ENCODE measurements at regions not wholly inside any gene's neighbourhood (a gene's known extent, or its start where the extent isn't known, plus 50 kb on each side); places are given as distances from the start of the nearest gene placed in this dataset.
A peak's percentile ranks its signal among the peaks of the same experiment; 100 is the strongest.

DNA sequence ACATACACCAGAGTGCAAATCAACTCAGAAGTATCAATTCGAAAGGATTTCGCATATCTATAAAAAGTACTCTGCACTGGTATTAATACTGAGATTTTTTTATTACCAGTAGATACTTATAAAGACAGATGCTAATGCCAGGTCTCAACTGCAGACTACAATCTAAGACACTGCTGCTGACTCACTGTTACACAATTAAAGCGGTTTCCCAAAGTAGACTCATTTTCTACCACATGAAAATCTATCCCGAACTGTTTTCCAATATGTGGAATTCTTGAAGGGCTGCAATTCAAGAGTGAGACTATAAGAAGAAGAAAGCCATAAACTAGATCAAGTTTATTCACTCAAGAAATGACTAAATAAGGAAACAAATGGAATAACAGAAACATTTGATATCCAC is 57.2 kb upstream of the ARHGAP32 start:
- DNase-seq (ENCODE audit: low spot score) (no peak), ATAC-seq (no peak)
- Mint-ChIP-seq H3K4me3 (no peak overlapping the region), H3K27me3 (ENCODE audit: low read depth) (no peaks in the 10 kb centered on the region), H3K4me1 (peaks cover 50% of the 10 kb centered on the region), H3K9me3 (no peaks in the 10 kb centered on the region), H3K36me3 (no peaks in the 10 kb centered on the region), H3K27ac (no peak overlapping the region)
- CTCF ChIA-PET = no interaction called here
- TF ChIP-seq NFATC4 (CRISPR knock-in tag; IDR thresholded peaks at IDR 0.05) (no peak), ZNF423 (CRISPR knock-in tag; IDR thresholded peaks at IDR 0.05) (no peak), RORB (CRISPR knock-in tag; IDR thresholded peaks at IDR 0.05) (no peak), JAZF1 (CRISPR knock-in tag; IDR thresholded peaks at IDR 0.05) (no peak), ZBTB21 (CRISPR knock-in tag; IDR thresholded peaks at IDR 0.05; ENCODE audit: borderline replicate concordance) (no peak), IRF2 (CRISPR knock-in tag; IDR thresholded peaks at IDR 0.05; ENCODE audit: borderline replicate concordance, low read depth) (no peak)
- TF ChIP-seq, protein P1, sequence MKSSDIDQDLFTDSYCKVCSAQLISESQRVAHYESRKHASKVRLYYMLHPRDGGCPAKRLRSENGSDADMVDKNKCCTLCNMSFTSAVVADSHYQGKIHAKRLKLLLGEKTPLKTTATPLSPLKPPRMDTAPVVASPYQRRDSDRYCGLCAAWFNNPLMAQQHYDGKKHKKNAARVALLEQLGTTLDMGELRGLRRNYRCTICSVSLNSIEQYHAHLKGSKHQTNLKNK (CRISPR knock-in tag; IDR thresholded peaks at IDR 0.05) = no peak
- TF ChIP-seq, protein P2, sequence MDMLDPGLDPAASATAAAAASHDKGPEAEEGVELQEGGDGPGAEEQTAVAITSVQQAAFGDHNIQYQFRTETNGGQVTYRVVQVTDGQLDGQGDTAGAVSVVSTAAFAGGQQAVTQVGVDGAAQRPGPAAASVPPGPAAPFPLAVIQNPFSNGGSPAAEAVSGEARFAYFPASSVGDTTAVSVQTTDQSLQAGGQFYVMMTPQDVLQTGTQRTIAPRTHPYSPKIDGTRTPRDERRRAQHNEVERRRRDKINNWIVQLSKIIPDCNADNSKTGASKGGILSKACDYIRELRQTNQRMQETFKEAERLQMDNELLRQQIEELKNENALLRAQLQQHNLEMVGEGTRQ (CRISPR knock-in tag; IDR thresholded peaks at IDR 0.05) = no peak
- TF ChIP-seq, protein P3, sequence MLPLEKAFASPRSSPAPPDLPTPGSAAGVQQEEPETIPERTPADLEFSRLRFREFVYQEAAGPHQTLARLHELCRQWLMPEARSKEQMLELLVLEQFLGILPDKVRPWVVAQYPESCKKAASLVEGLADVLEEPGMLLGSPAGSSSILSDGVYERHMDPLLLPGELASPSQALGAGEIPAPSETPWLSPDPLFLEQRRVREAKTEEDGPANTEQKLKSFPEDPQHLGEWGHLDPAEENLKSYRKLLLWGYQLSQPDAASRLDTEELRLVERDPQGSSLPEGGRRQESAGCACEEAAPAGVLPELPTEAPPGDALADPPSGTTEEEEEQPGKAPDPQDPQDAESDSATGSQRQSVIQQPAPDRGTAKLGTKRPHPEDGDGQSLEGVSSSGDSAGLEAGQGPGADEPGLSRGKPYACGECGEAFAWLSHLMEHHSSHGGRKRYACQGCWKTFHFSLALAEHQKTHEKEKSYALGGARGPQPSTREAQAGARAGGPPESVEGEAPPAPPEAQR (CRISPR knock-in tag; IDR thresholded peaks at IDR 0.05) = no peak
- TF ChIP-seq, protein P4, sequence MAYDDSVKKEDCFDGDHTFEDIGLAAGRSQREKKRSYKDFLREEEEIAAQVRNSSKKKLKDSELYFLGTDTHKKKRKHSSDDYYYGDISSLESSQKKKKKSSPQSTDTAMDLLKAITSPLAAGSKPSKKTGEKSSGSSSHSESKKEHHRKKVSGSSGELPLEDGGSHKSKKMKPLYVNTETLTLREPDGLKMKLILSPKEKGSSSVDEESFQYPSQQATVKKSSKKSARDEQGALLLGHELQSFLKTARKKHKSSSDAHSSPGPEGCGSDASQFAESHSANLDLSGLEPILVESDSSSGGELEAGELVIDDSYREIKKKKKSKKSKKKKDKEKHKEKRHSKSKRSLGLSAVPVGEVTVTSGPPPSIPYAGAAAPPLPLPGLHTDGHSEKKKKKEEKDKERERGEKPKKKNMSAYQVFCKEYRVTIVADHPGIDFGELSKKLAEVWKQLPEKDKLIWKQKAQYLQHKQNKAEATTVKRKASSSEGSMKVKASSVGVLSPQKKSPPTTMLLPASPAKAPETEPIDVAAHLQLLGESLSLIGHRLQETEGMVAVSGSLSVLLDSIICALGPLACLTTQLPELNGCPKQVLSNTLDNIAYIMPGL (CRISPR knock-in tag; IDR thresholded peaks at IDR 0.05) = no peak
- TF ChIP-seq, protein P5, sequence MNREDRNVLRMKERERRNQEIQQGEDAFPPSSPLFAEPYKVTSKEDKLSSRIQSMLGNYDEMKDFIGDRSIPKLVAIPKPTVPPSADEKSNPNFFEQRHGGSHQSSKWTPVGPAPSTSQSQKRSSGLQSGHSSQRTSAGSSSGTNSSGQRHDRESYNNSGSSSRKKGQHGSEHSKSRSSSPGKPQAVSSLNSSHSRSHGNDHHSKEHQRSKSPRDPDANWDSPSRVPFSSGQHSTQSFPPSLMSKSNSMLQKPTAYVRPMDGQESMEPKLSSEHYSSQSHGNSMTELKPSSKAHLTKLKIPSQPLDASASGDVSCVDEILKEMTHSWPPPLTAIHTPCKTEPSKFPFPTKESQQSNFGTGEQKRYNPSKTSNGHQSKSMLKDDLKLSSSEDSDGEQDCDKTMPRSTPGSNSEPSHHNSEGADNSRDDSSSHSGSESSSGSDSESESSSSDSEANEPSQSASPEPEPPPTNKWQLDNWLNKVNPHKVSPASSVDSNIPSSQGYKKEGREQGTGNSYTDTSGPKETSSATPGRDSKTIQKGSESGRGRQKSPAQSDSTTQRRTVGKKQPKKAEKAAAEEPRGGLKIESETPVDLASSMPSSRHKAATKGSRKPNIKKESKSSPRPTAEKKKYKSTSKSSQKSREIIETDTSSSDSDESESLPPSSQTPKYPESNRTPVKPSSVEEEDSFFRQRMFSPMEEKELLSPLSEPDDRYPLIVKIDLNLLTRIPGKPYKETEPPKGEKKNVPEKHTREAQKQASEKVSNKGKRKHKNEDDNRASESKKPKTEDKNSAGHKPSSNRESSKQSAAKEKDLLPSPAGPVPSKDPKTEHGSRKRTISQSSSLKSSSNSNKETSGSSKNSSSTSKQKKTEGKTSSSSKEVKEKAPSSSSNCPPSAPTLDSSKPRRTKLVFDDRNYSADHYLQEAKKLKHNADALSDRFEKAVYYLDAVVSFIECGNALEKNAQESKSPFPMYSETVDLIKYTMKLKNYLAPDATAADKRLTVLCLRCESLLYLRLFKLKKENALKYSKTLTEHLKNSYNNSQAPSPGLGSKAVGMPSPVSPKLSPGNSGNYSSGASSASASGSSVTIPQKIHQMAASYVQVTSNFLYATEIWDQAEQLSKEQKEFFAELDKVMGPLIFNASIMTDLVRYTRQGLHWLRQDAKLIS (CRISPR knock-in tag; IDR thresholded peaks at IDR 0.05; ENCODE audit: borderline replicate concordance) = no peak
- POLR2A ChIA-PET = no interaction called here

DNA sequence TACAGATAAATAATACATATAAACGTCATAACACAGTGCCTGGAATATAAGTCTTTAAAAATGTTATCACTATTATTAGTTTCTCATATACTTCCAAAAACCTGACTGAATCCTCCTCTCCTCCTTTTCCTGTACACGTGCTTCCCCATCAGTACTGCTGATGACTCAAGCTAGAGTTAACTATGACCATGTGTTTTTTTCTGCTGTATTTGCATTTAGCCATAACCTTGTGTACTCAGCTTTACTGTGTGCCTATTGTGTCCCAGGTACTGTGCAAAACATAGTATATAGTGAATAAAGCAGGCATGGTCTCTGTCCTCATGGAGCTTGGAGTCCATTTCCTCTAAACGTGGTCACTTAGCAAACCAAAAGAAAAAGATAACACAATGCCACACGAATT is 56.5 kb upstream of the ARHGAP32 start:
- DNase-seq (ENCODE audit: low spot score) = no peak
- CTCF ChIA-PET = no interaction called here
- H3K9me3 Mint-ChIP-seq = no peaks in the 10 kb centered on the region
- no peaks in the 10 kb centered on the region for H3K36me3 Mint-ChIP-seq
- TF ChIP-seq GABPB1 (CRISPR knock-in tag; IDR thresholded peaks at IDR 0.05) = 0 out of 2 replicates have a peak, but pooled peaks have one; percentile 35
- TF ChIP-seq MYBL2 (CRISPR knock-in tag; IDR thresholded peaks at IDR 0.05) = no peak
- TF ChIP-seq ZNF219 (CRISPR knock-in tag; IDR thresholded peaks at IDR 0.05; ENCODE audit: borderline replicate concordance) = no peak
- TF ChIP-seq FOXJ3 (CRISPR knock-in tag; IDR thresholded peaks at IDR 0.05; ENCODE audit: borderline replicate concordance) = no peak
- TF ChIP-seq, protein P6, sequence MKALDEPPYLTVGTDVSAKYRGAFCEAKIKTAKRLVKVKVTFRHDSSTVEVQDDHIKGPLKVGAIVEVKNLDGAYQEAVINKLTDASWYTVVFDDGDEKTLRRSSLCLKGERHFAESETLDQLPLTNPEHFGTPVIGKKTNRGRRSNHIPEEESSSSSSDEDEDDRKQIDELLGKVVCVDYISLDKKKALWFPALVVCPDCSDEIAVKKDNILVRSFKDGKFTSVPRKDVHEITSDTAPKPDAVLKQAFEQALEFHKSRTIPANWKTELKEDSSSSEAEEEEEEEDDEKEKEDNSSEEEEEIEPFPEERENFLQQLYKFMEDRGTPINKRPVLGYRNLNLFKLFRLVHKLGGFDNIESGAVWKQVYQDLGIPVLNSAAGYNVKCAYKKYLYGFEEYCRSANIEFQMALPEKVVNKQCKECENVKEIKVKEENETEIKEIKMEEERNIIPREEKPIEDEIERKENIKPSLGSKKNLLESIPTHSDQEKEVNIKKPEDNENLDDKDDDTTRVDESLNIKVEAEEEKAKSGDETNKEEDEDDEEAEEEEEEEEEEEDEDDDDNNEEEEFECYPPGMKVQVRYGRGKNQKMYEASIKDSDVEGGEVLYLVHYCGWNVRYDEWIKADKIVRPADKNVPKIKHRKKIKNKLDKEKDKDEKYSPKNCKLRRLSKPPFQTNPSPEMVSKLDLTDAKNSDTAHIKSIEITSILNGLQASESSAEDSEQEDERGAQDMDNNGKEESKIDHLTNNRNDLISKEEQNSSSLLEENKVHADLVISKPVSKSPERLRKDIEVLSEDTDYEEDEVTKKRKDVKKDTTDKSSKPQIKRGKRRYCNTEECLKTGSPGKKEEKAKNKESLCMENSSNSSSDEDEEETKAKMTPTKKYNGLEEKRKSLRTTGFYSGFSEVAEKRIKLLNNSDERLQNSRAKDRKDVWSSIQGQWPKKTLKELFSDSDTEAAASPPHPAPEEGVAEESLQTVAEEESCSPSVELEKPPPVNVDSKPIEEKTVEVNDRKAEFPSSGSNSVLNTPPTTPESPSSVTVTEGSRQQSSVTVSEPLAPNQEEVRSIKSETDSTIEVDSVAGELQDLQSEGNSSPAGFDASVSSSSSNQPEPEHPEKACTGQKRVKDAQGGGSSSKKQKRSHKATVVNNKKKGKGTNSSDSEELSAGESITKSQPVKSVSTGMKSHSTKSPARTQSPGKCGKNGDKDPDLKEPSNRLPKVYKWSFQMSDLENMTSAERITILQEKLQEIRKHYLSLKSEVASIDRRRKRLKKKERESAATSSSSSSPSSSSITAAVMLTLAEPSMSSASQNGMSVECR (CRISPR knock-in tag; IDR thresholded peaks at IDR 0.05; ENCODE audit: borderline replicate concordance) = no peak
- no peak for ATAC-seq
- no peaks in the 10 kb centered on the region for H3K27me3 Mint-ChIP-seq (ENCODE audit: low read depth)
- peak overlapping the region; percentile 61 for H3K27ac Mint-ChIP-seq
- POLR2A ChIA-PET = no interaction called here
- H3K4me1 Mint-ChIP-seq = peaks cover 47% of the 10 kb centered on the region
- H3K4me3 Mint-ChIP-seq = no peak overlapping the region
